ENCODE measurements at regions not wholly inside any gene's neighbourhood (a gene's known extent, or its start where the extent isn't known, plus 50 kb on each side); places are given as distances from the start of the nearest gene placed in this dataset.

GRCh38 chr13:91108315-91108714, 239.2 kb upstream of the MIR17HG start:
- no peak for FAIRE-seq
- ATAC-seq: no peak
- WGBS (ENCODE audit: missing lambda C conversion rate): 0% methylated on average over 1 of the region's 1 CpG

GRCh38 chr13:91111476-91112200, 235.8 kb upstream of the MIR17HG start:
- no peak for FAIRE-seq
- Histone ChIP-seq H3K4me2 (no peak overlapping the region), H3K27ac (no peak overlapping the region), H3K4me3 (no peak overlapping the region), H3K9me3 (no peaks in the 10 kb centered on the region), H3K4me1 (no peaks in the 10 kb centered on the region)
- DNase-seq (ENCODE audit: low read depth in 1 of 2, low spot score in 1 of 2): no peak
- CTCF ChIA-PET: no interaction called here
- 7% methylated on average over 6 of the region's 6 CpGs for WGBS (ENCODE audit: missing lambda C conversion rate)
- ATAC-seq: no peak
- no peak for TF ChIP-seq HDAC2 (IDR thresholded peaks at IDR 0.05)
- no peak for TF ChIP-seq MYC (IDR thresholded peaks at IDR 0.05; ENCODE audit: borderline replicate concordance, low read length)
- TF ChIP-seq POLR2A (IDR thresholded peaks at IDR 0.05; ENCODE audit: low read length): no peak
- TF ChIP-seq TFCP2L1 (CRISPR knock-in tag; IDR thresholded peaks at IDR 0.05): no peak
- TF ChIP-seq HOXB5 (CRISPR knock-in tag; IDR thresholded peaks at IDR 0.05): no peak
- no peak for TF ChIP-seq CBX8 (IDR thresholded peaks at IDR 0.05)
- TF ChIP-seq, protein P1, sequence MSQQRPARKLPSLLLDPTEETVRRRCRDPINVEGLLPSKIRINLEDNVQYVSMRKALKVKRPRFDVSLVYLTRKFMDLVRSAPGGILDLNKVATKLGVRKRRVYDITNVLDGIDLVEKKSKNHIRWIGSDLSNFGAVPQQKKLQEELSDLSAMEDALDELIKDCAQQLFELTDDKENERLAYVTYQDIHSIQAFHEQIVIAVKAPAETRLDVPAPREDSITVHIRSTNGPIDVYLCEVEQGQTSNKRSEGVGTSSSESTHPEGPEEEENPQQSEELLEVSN (IDR thresholded peaks at IDR 0.05; ENCODE audit: borderline replicate concordance, low read depth): no peak
- POLR2A ChIA-PET: no interaction called here

More at GRCh38 chr13:91108315-91108714, 239.2 kb upstream of the MIR17HG start:
- H3K4me3 ChIP-seq: no peak overlapping the region
- DNase-seq (ENCODE audit: low read depth in 1 of 2, low spot score in 1 of 2): no peak
- POLR2A ChIA-PET: no interaction called here
- H3K4me2 ChIP-seq: no peak overlapping the region
- no peak overlapping the region for H3K27ac ChIP-seq
- CTCF ChIA-PET: no interaction called here
- H3K9me3 ChIP-seq: no peaks in the 10 kb centered on the region
- TF ChIP-seq HES2 (IDR thresholded peaks at IDR 0.05) (no peak), POLR2A (IDR thresholded peaks at IDR 0.05; ENCODE audit: low read length) (no peak), CHD2 (IDR thresholded peaks at IDR 0.05; ENCODE audit: low read length, partially characterized antibody) (no peak), HDAC2 (IDR thresholded peaks at IDR 0.05) (no peak), HOXB13 (CRISPR knock-in tag; IDR thresholded peaks at IDR 0.05; ENCODE audit: low read depth) (no peak), TP53 (CRISPR knock-in tag; IDR thresholded peaks at IDR 0.05) (no peak), EHMT2 (IDR thresholded peaks at IDR 0.05; ENCODE audit: low read depth) (no peak), HEYL (CRISPR knock-in tag; IDR thresholded peaks at IDR 0.05) (no peak), ZSCAN20 (CRISPR knock-in tag; IDR thresholded peaks at IDR 0.05) (no peak), CHD4 (IDR thresholded peaks at IDR 0.05; ENCODE audit: borderline replicate concordance) (no peak), NFE2L2 (conservative IDR thresholded peaks at IDR 0.05; ENCODE audit: low read length) (no peak), MAX (IDR thresholded peaks at IDR 0.05) (no peak), MYC (IDR thresholded peaks at IDR 0.05; ENCODE audit: borderline replicate concordance, low read length) (no peak), ATOH8 (CRISPR knock-in tag; IDR thresholded peaks at IDR 0.05; ENCODE audit: low read depth) (no peak), BHLHE40 (IDR thresholded peaks at IDR 0.05; ENCODE audit: low read depth, low read length) (no peak), HOXA7 (CRISPR knock-in tag; IDR thresholded peaks at IDR 0.05) (no peak), FOXS1 (CRISPR knock-in tag; IDR thresholded peaks at IDR 0.05) (no peak), TFCP2L1 (CRISPR knock-in tag; IDR thresholded peaks at IDR 0.05) (no peak)
- TF ChIP-seq, protein P1 (IDR thresholded peaks at IDR 0.05; ENCODE audit: borderline replicate concordance, low read depth): no peak
- H3K4me1 ChIP-seq: no peaks in the 10 kb centered on the region
